HG03558 (cell line): ENCODE measurements at regions not wholly inside any gene's neighbourhood (a gene's known extent, or its start where the extent isn't known, plus 50 kb on each side); places are given as distances from the start of the nearest gene placed in this dataset.

Experiments
- ATAC-seq: cut with Tn5 transposase; IDR thresholded peaks from one replicate; pipeline ENCODE4 v1.9.1; 2021; ENCODE audit warnings: moderate number of reproducible peaks; ENCODE audit not compliant: unreplicated experiment; ENCODE audit errors: extremely low read depth

GRCh38 chr6:140977403-140977802 lies 1155.3 kb upstream of the GJE1 start:
- no peak for ATAC-seq

- no peak for ATAC-seq
Observed at GRCh38 chr6:140976806-140977205, 1155.9 kb upstream of the GJE1 start.

GRCh38 chr6:140970485-140970884 lies 1162.2 kb upstream of the GJE1 start:
- ATAC-seq: no peak

GRCh38 chr6:140968062-140968461 lies 1164.7 kb upstream of the GJE1 start:
- ATAC-seq: no peak

GRCh38 chr6:140966676-140967075 lies 1166.0 kb upstream of the GJE1 start:
- no peak for ATAC-seq

- ATAC-seq: no peak
Observed at GRCh38 chr6:140960566-140960965, 1172.2 kb upstream of the GJE1 start.

- no peak for ATAC-seq
Observed at GRCh38 chr6:140957386-140957785, 1175.3 kb upstream of the GJE1 start.

- no peak for ATAC-seq
Observed at GRCh38 chr6:140956571-140957369, 1176.0 kb upstream of the GJE1 start.

- ATAC-seq: no peak
Observed at GRCh38 chr6:140940251-140940925, 1192.3 kb upstream of the GJE1 start.

GRCh38 chr6:140932909-140933308 lies 1199.8 kb upstream of the GJE1 start:
- no peak for ATAC-seq

GRCh38 chr6:140931581-140931980 lies 1201.1 kb upstream of the GJE1 start:
- no peak for ATAC-seq

GRCh38 chr6:140929121-140929520 lies 1203.6 kb upstream of the GJE1 start:
- no peak for ATAC-seq

- ATAC-seq: no peak
Observed at GRCh38 chr6:140923048-140923447, 1209.7 kb upstream of the GJE1 start.

- ATAC-seq: no peak
Observed at GRCh38 chr6:140921366-140922226, 1211.1 kb upstream of the GJE1 start.

- ATAC-seq: no peak
Observed at GRCh38 chr6:140917911-140918310, 1214.8 kb upstream of the GJE1 start.

- no peak for ATAC-seq
Observed at GRCh38 chr6:140915551-140915950, 1217.2 kb upstream of the GJE1 start.

- ATAC-seq: no peak
Observed at GRCh38 chr6:140915103-140915502, 1217.6 kb upstream of the GJE1 start.

GRCh38 chr6:140912686-140913085 lies 1220.0 kb upstream of the GJE1 start:
- ATAC-seq: no peak

- no peak for ATAC-seq
Observed at GRCh38 chr6:140909625-140910024, 1223.1 kb upstream of the GJE1 start.

GRCh38 chr6:140909156-140909555 lies 1223.6 kb upstream of the GJE1 start:
- no peak for ATAC-seq

- no peak for ATAC-seq
Observed at GRCh38 chr6:140908505-140908904, 1224.2 kb upstream of the GJE1 start.
